ENCODE measurements at regions not wholly inside any gene's neighbourhood (a gene's known extent, or its start where the extent isn't known, plus 50 kb on each side); places are given as distances from the start of the nearest gene placed in this dataset.

GRCh38 chr13:50464349-50465251 is 378.9 kb downstream of the DLEU7 start:
- no peak for TF ChIP-seq POLR2A (IDR thresholded peaks at IDR 0.05)
- TF ChIP-seq, protein P1, sequence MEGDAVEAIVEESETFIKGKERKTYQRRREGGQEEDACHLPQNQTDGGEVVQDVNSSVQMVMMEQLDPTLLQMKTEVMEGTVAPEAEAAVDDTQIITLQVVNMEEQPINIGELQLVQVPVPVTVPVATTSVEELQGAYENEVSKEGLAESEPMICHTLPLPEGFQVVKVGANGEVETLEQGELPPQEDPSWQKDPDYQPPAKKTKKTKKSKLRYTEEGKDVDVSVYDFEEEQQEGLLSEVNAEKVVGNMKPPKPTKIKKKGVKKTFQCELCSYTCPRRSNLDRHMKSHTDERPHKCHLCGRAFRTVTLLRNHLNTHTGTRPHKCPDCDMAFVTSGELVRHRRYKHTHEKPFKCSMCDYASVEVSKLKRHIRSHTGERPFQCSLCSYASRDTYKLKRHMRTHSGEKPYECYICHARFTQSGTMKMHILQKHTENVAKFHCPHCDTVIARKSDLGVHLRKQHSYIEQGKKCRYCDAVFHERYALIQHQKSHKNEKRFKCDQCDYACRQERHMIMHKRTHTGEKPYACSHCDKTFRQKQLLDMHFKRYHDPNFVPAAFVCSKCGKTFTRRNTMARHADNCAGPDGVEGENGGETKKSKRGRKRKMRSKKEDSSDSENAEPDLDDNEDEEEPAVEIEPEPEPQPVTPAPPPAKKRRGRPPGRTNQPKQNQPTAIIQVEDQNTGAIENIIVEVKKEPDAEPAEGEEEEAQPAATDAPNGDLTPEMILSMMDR (IDR thresholded peaks at IDR 0.05) = no peak
